IMR-90 (cell line): ENCODE measurements at regions not wholly inside any gene's neighbourhood (a gene's known extent, or its start where the extent isn't known, plus 50 kb on each side); places are given as distances from the start of the nearest gene placed in this dataset.

Experiments used
- ATAC-seq: fragments of 200-7000 bp; cut with Tn5 transposase; 2 replicates; pipeline ENCODE4 v1.9.1; 2020; ENCODE audit warnings: low read depth, mild to moderate bottlenecking, moderate library complexity
- BruUV-seq: library from RNA; stranded (reverse); fragments of 400-500 nt; replicated peaks from 2 replicates; lab custom pipeline; 2021; lab: Mats Ljungman, UMichigan
- CTCF ChIA-PET: fragments of 300-600 bp; formaldehyde crosslinking; extraction: SDS; loops from one replicate; lab custom pipeline; 2021; ENCODE audit warnings: antibody characterized with exemption; lab: Yijun Ruan, JAX
- POLR2A ChIA-PET: fragments of 300-600 bp; sonication (Branson Sonifier 250); formaldehyde crosslinking; loops from one replicate; lab custom pipeline; 2022; ENCODE audit warnings: antibody characterized with exemption; ENCODE audit not compliant: unreplicated experiment; lab: Charles Lee
- DNase-seq: peaks from one replicate; pipeline ENCODE4 v3.0.0; 2013
- H2AFZ ChIP-seq: replicated peaks from 2 replicates; pipeline ENCODE3; 2013; ENCODE audit warnings: low read length, mild to moderate bottlenecking; ENCODE audit not compliant: poor library complexity
- H2AK5ac ChIP-seq: 2 replicates; pipeline ENCODE4 v1.6.1; 2013; ENCODE audit warnings: low read depth, low read length, inconsistent platforms
- H2AK9ac ChIP-seq: replicated peaks from 2 replicates; pipeline ENCODE3; 2013; ENCODE audit warnings: mild to moderate bottlenecking, low read depth, low read length, moderate library complexity; ENCODE audit not compliant: poor library complexity
- H2BK120ac ChIP-seq: 2 replicates; pipeline ENCODE4 v1.6.1; 2013; ENCODE audit warnings: low read depth, low read length, inconsistent platforms
- H2BK15ac ChIP-seq: 3 replicates; pipeline ENCODE4 v1.6.1; 2013; ENCODE audit warnings: low read depth, low read length, inconsistent platforms
- H2BK20ac ChIP-seq: 2 replicates; pipeline ENCODE4 v1.6.1; 2013; ENCODE audit warnings: low read depth, mild to moderate bottlenecking, inconsistent platforms, low read length, moderate library complexity
- H2BK5ac ChIP-seq: 2 replicates; pipeline ENCODE4 v1.6.1; 2013; ENCODE audit warnings: mild to moderate bottlenecking, low read depth, low read length, inconsistent platforms; ENCODE audit not compliant: poor library complexity, severe bottlenecking
- H3K14ac ChIP-seq: replicated peaks from 2 replicates; pipeline ENCODE4 v1.6.1; 2013; ENCODE audit warnings: low read depth, low read length, inconsistent platforms
- H3K18ac ChIP-seq: 2 replicates; pipeline ENCODE4 v1.6.1; 2013; ENCODE audit warnings: low read depth, low read length, control low read depth
- H3K23ac ChIP-seq: 2 replicates; pipeline ENCODE4 v1.6.1; 2013; ENCODE audit warnings: low read depth, low read length, inconsistent platforms
- H3K27ac ChIP-seq: 2 replicates; pipeline ENCODE4 v1.5.1; 2013; ENCODE audit warnings: mild to moderate bottlenecking, control low read depth, low read length; ENCODE audit not compliant: insufficient read depth
- H3K27me3 ChIP-seq: 2 replicates; pipeline ENCODE4 v1.6.1; 2013; ENCODE audit warnings: low read length; ENCODE audit not compliant: control insufficient read depth, insufficient read depth
- H3K36me3 ChIP-seq: 2 replicates; pipeline ENCODE4 v1.6.1; 2013; ENCODE audit warnings: low read length, mixed read lengths; ENCODE audit not compliant: control insufficient read depth, insufficient read depth
- H3K4ac ChIP-seq: 2 replicates; pipeline ENCODE4 v1.6.1; 2013; ENCODE audit warnings: low read depth, low read length, inconsistent platforms
- H3K4me1 ChIP-seq: 2 replicates; pipeline ENCODE4 v1.6.1; 2013; ENCODE audit warnings: low read length, mixed read lengths; ENCODE audit not compliant: control insufficient read depth, insufficient read depth
- H3K4me2 ChIP-seq: 2 replicates; pipeline ENCODE4 v1.6.1; 2013; ENCODE audit warnings: low read depth, mild to moderate bottlenecking, control low read depth, low read length, moderate library complexity
- H3K4me3 ChIP-seq: 2 replicates; pipeline ENCODE4 v1.5.1; 2013; ENCODE audit warnings: low read depth, mild to moderate bottlenecking, control low read depth, low read length, moderate library complexity; ENCODE audit not compliant: insufficient read depth
- H3K56ac ChIP-seq: 2 replicates; pipeline ENCODE4 v1.6.1; 2013; ENCODE audit warnings: low read length, inconsistent platforms; ENCODE audit not compliant: insufficient read depth; ENCODE audit errors: extremely low read depth
- H3K79me1 ChIP-seq, 2 experiments: 2 replicates each; pipeline ENCODE4 v1.6.1; 2013; ENCODE audit warnings: low read length in 2 of 2, inconsistent platforms in 1 of 2, low read depth in 1 of 2
- H3K9ac ChIP-seq: 2 replicates; pipeline ENCODE4 v1.6.1; 2013; ENCODE audit warnings: low read depth, low read length, control low read depth
- H3K9me1 ChIP-seq: 2 replicates; pipeline ENCODE4 v1.6.1; 2013; ENCODE audit warnings: low read length, inconsistent platforms; ENCODE audit not compliant: insufficient read depth
- H3K9me3 ChIP-seq: 2 replicates; pipeline ENCODE4 v1.6.1; 2013; ENCODE audit warnings: low read length; ENCODE audit not compliant: control insufficient read depth, insufficient read depth
- H4K20me1 ChIP-seq: 2 replicates; pipeline ENCODE4 v1.6.1; 2013; ENCODE audit warnings: low read length, inconsistent platforms; ENCODE audit not compliant: insufficient read depth
- H4K5ac ChIP-seq: 2 replicates; pipeline ENCODE4 v1.6.1; 2013; ENCODE audit warnings: mild to moderate bottlenecking, low read depth, low read length, control low read depth
- H4K8ac ChIP-seq, 2 experiments: 2 replicates each; pipeline ENCODE4 v1.6.1; 2013; ENCODE audit warnings: low read depth in 2 of 2, low read length in 2 of 2, control low read depth in 1 of 2, inconsistent platforms in 1 of 2
- H4K91ac ChIP-seq: 2 replicates; pipeline ENCODE4 v1.6.1; 2013; ENCODE audit warnings: low read depth, low read length, inconsistent platforms; ENCODE audit not compliant: insufficient read depth
- BHLHE40 ChIP-seq: fragments of 150-350 bp; IDR thresholded peaks from 2 replicates; pipeline ENCODE4 v1.6.1; 2016; ENCODE audit warnings: mild to moderate bottlenecking, low read depth, low read length
- CEBPB ChIP-seq: IDR thresholded peaks from 2 replicates; pipeline ENCODE4 v1.6.1; 2012; ENCODE audit warnings: low read depth, low read length, improper control_type of control experiment
- CTCF ChIP-seq: conservative IDR thresholded peaks from 2 replicates; pipeline ENCODE4 v1.5.1; 2012; ENCODE audit warnings: mild to moderate bottlenecking, low read depth, low read length, improper control_type of control experiment
- MXI1 ChIP-seq: IDR thresholded peaks from 2 replicates; pipeline ENCODE4 v1.6.1; 2012; ENCODE audit warnings: low read depth, mild to moderate bottlenecking, low read length, moderate library complexity, borderline replicate concordance
- POLR2A ChIP-seq: IDR thresholded peaks from 2 replicates; pipeline ENCODE4 v1.6.1; 2012; ENCODE audit warnings: mild to moderate bottlenecking, low read depth, low read length
- RAD21 ChIP-seq: IDR thresholded peaks from 2 replicates; pipeline ENCODE4 v1.6.1; 2012; ENCODE audit warnings: low read length, improper control_type of control experiment
- SMC3 ChIP-seq: fragments of 150-350 bp; IDR thresholded peaks from 2 replicates; pipeline ENCODE4 v1.6.1; 2016; ENCODE audit warnings: low read depth, mild to moderate bottlenecking, antibody characterized with exemption, low read length, moderate library complexity
- WGBS, 2 experiments: methylation state at CpG; one replicate each; pipeline versions ENCODE4 v1.1.5 to v1.1.7; 2013; ENCODE audit warnings: missing lambda C conversion rate in 2 of 2; ENCODE audit not compliant: insufficient read length in 1 of 2; ENCODE audit errors: extremely low coverage in 2 of 2; 5-methylcytosine and 5-hydroxymethylcytosine counted together
- dilution Hi-C: fragments of 300-500 bp; cut with HindIII; formaldehyde crosslinking; loops from one replicate; pipeline ENCODE4 v1.14.3; 2018; ENCODE audit warnings: low sequenced_read_pairs; ENCODE audit not compliant: unreplicated experiment
- in situ Hi-C: fragments of 300-500 bp; cut with MboI; formaldehyde crosslinking; loops from 3 replicates; pipeline ENCODE4 v1.14.3; 2019; ENCODE audit warnings: low sequenced_read_pairs, inconsistent platforms, mixed read lengths
- intact Hi-C: fragments of 100-400 bp; cut with micrococcal nuclease; formaldehyde crosslinking; loops from 2 replicates; pipeline ENCODE4 v1.10.0; 2022

GRCh38 chr4:126051689-126052424 lies 737.1 kb downstream of the FAT4 start:
- Histone ChIP-seq H3K4me3 (no peak overlapping the region), H4K8ac (no peak overlapping the region), H3K9me3 (no peaks in the 10 kb centered on the region), H3K23ac (no peak overlapping the region), H3K9me1 (no peaks in the 10 kb centered on the region), H3K4me1 (0 out of 2 replicates have a peak, but pooled peaks cover 2% of the 10 kb centered on the region), H2BK15ac (peak overlapping the region; percentile 46; the same call in 1 of the 3 replicates), H3K18ac (0 out of 2 replicates have a peak overlapping the region, but pooled peaks have one; percentile 31), H3K36me3 (no peaks in the 10 kb centered on the region), H3K4me2 (no peak overlapping the region), H3K56ac (no peak overlapping the region), H2BK120ac (0 out of 2 replicates have a peak overlapping the region, but pooled peaks have one; percentile 39), H3K9ac (no peak overlapping the region), H3K27ac (peak overlapping the region; percentile 43; the same call in 1 of the 2 replicates), H4K20me1 (no peaks in the 10 kb centered on the region), H4K91ac (peak overlapping the region; percentile 40; the same call in 1 of the 2 replicates), H3K79me1 (no peaks in the 10 kb centered on the region), H3K14ac (no peak overlapping the region), H3K4ac (no peak overlapping the region), H2AK5ac (peak overlapping the region; percentile 40; the same call in 1 of the 2 replicates), H2AFZ (no peak overlapping the region), H3K27me3 (no peaks in the 10 kb centered on the region), H4K5ac (no peak overlapping the region), H2BK5ac (peak overlapping the region; percentile 35), H2AK9ac (no peak overlapping the region), H2BK20ac (0 out of 2 replicates have a peak overlapping the region, but pooled peaks have one; percentile 41)
- BruUV-seq, result no TSS peak
- ATAC-seq (peak; percentile 92), DNase-seq (peak; percentile 84)
- intact Hi-C loops (loop anchor here (5.0 kb wide), 1 partner anchor 735 kb away; no protein-coding TSS in a partner anchor), dilution Hi-C loops (no loop called here), in situ Hi-C loops (no loop called here)
- ChIA-PET CTCF (no interaction called here), POLR2A (no interaction called here)
- TF ChIP-seq BHLHE40 (peak; percentile 36; the same call in 1 of the 2 replicates), POLR2A (no peak), MXI1 (no peak), RAD21 (peak; percentile 35), CEBPB (peak; percentile 29; the same call in 1 of the 2 replicates), SMC3 (peak; percentile 22; the same call in 1 of the 2 replicates), CTCF (peak; percentile 33)
- no CpG with 5 or more reads among the region's 1 CpG for WGBS, 2 experiments
